TTC549 (cell line): ENCODE measurements at regions not wholly inside any gene's neighbourhood (a gene's known extent, or its start where the extent isn't known, plus 50 kb on each side); places are given as distances from the start of the nearest gene placed in this dataset.
"Not testable (repeated sequence)": the region's sequence is repeated elsewhere in the genome, so short reads cannot be mapped to it uniquely, and the experiment has no call there.

ENCODE experiments used
- FAIRE-seq: peaks from 2 replicates; lab custom pipeline; 2012; peaks lifted over from hg19 to GRCh38; lab: Jason Lieb, UNC

- no peak for FAIRE-seq
Measured at GRCh38 chr4:66373268-66373667, 703.0 kb upstream of the EPHA5 start.

GRCh38 chr4:66372706-66373105 is 702.4 kb upstream of the EPHA5 start:
- FAIRE-seq: no peak

- no peak for FAIRE-seq
Measured at GRCh38 chr4:66367043-66367660, 696.9 kb upstream of the EPHA5 start.

- not testable (repeated sequence) for FAIRE-seq
Measured at GRCh38 chr4:66360395-66360794, 690.1 kb upstream of the EPHA5 start.

- no peak for FAIRE-seq
Measured at GRCh38 chr4:66357316-66357715, 687.0 kb upstream of the EPHA5 start.

- FAIRE-seq: no peak
Measured at GRCh38 chr4:66355328-66355727, 685.0 kb upstream of the EPHA5 start.

- FAIRE-seq: no peak
Measured at GRCh38 chr4:66351761-66352160, 681.5 kb upstream of the EPHA5 start.

- peak; percentile 52 for FAIRE-seq
Measured at GRCh38 chr4:66340286-66340893, 670.1 kb upstream of the EPHA5 start.

- no peak for FAIRE-seq
Measured at GRCh38 chr4:66339007-66339406, 668.7 kb upstream of the EPHA5 start.

GRCh38 chr4:66331761-66332160 is 661.5 kb upstream of the EPHA5 start:
- FAIRE-seq: no peak

- no peak for FAIRE-seq
Measured at GRCh38 chr4:66330125-66330524, 659.8 kb upstream of the EPHA5 start.

GRCh38 chr4:66328803-66329574 is 658.7 kb upstream of the EPHA5 start:
- no peak for FAIRE-seq

- FAIRE-seq: no peak
Measured at GRCh38 chr4:66307641-66308438, 637.6 kb upstream of the EPHA5 start.

- FAIRE-seq: no peak
Measured at GRCh38 chr4:66300336-66300934, 630.1 kb upstream of the EPHA5 start.

GRCh38 chr4:66298569-66298968 is 628.3 kb upstream of the EPHA5 start:
- FAIRE-seq: no peak

GRCh38 chr4:66297703-66298102 is 627.4 kb upstream of the EPHA5 start:
- FAIRE-seq: no peak

GRCh38 chr4:66294638-66295037 is 624.3 kb upstream of the EPHA5 start:
- no peak for FAIRE-seq

- no peak for FAIRE-seq
Measured at GRCh38 chr4:66284991-66285451, 614.7 kb upstream of the EPHA5 start.

- FAIRE-seq: no peak
Measured at GRCh38 chr4:66279084-66279483, 608.8 kb upstream of the EPHA5 start.

GRCh38 chr4:66275411-66276038 is 605.2 kb upstream of the EPHA5 start:
- no peak for FAIRE-seq

- no peak for FAIRE-seq
Measured at GRCh38 chr4:66273110-66273509, 602.8 kb upstream of the EPHA5 start.

- not testable (repeated sequence) for FAIRE-seq
Measured at GRCh38 chr4:66270356-66270755, 600.1 kb upstream of the EPHA5 start.
